ENCODE measurements at regions not wholly inside any gene's neighbourhood (a gene's known extent, or its start where the extent isn't known, plus 50 kb on each side); places are given as distances from the start of the nearest gene placed in this dataset.

DNA sequence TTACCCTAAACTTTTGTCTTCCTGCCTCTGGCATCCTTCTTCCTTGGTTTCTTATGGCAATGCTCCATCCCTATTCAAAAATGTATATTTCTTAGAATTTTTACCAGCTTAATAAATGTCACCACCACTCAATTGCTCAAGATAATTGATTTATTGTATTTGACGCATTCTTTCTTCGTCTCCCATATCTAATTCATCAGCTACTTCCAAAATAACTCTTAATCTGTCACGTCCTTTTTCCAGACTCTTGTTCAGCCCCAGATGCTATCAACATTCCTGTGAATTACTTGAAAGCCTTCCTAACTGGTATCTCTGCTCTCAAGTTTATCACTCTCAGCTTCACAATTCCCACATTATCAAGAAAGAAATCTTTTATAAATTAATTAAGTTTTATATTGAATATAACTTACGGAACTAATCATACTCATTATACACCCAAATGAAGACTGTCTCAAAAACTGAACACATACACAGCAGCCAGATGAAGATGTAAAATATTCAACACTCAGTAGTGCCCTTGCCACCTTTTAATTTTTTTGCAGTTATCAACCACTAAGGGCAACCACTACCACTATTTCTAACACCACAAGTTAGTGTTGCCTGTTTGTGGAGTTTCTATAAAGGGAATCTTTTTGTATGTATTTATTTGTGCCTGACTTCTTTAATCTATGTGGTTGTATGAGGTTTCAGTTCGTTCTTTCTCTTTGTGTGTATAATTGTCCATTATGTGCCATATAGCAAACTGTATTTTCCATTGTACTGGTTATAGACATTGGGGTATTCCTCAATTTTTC is 2295.4 kb downstream of the PCDH9 start:
- no peaks in the 10 kb centered on the region for H3K27me3 Mint-ChIP-seq (ENCODE audit: low read depth)
- H3K27ac Mint-ChIP-seq = no peak overlapping the region
- H3K9me3 Mint-ChIP-seq = peaks cover 5% of the 10 kb centered on the region
- no peaks in the 10 kb centered on the region for H3K4me1 Mint-ChIP-seq (ENCODE audit: low read depth)
- DNase-seq (ENCODE audit: low spot score) = no peak
- no peak overlapping the region for H3K4me3 Mint-ChIP-seq
- no peaks in the 10 kb centered on the region for H3K36me3 Mint-ChIP-seq (ENCODE audit: low read depth)

DNA sequence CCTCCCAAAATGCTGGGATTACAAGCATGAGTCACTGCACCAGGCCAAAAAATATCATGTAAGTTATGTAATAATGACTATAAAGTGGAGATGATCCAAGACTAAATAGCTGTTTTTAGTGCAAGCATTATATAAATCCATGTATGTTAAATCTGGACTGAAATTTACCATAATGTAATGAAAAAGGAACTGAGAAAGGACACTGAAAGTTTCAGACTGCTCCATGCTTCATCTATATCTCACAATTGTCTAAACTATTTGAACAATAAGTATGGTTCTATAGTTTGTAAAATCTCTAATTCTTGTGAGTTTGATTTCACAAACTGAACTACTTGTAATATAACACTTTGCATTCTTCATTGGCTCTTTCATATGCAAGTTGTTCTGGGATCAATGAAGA is 2299.5 kb downstream of the PCDH9 start:
- no peak for DNase-seq (ENCODE audit: low spot score)

DNA sequence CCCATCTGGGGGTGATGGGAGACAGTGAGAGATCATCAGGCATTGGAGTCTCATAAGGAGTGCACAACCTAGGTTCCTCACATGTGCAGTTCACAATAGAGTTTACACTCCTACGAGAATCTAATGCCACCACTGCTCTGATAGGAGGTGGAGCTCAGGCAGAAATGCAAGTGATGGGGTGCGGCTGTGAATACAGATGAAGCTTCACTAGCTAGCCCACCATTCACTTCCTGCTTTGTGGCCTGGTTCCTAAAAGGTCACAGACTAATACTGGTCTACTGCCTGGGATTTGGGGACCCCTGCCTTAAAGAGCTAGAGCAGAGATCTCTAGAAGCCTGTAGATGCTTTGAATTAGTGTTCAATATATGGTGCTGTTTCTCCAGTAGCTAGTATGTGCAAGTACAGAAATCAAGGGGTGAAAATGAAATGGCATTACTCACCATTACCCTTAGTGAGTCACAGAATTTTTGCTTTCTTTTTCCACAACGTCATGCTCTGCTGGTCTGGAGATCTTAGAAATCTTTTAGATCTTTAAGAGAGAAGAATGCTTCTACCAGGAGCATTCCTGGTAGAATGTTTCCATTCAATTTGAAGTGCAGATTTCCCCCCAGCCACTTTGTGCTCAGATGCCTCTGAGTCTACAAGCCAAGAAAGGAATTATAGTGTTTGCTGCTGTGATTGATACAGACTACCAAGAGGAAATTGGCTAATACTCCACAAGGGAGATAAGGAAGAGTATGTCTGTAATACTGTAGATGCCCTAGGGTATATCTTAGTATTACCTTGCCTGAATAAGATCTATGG is 2301.2 kb downstream of the PCDH9 start:
- Mint-ChIP-seq H3K27ac (no peak overlapping the region), H3K4me3 (no peak overlapping the region), H3K9me3 (peaks cover 15% of the 10 kb centered on the region), H3K4me1 (ENCODE audit: low read depth) (no peaks in the 10 kb centered on the region), H3K27me3 (ENCODE audit: low read depth) (no peaks in the 10 kb centered on the region), H3K36me3 (ENCODE audit: low read depth) (no peaks in the 10 kb centered on the region)
- DNase-seq (ENCODE audit: low spot score) = no peak

More for the DNA sequence above, 2299.5 kb downstream of the PCDH9 start:
- Mint-ChIP-seq H3K27me3 (ENCODE audit: low read depth) (no peaks in the 10 kb centered on the region), H3K4me1 (ENCODE audit: low read depth) (no peaks in the 10 kb centered on the region), H3K27ac (no peak overlapping the region), H3K9me3 (peaks cover 19% of the 10 kb centered on the region), H3K36me3 (ENCODE audit: low read depth) (no peaks in the 10 kb centered on the region), H3K4me3 (no peak overlapping the region)

DNA sequence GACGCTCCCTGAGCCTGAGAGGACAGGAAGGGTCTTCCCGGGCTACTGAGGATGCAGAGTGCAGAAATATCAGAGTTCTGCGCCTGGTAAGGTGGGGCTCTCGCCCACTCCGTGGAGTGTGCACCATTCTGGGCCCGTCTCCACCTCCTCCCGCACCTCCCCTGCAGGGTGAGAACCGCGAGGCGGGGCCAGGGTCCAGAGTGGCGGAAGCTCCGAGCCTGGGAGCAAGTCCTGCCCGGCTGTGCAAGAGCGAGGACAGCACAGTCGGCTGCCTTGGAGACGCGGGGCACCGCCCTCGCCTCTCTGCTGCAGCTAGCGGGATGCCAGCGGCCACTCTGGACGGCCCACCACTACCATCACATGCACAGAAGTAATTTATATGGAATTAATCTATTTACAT is 2304.4 kb downstream of the PCDH9 start:
- DNase-seq (ENCODE audit: low spot score) = no peak
- no peaks in the 10 kb centered on the region for H3K4me1 Mint-ChIP-seq (ENCODE audit: low read depth)
- peaks cover 27% of the 10 kb centered on the region for H3K9me3 Mint-ChIP-seq
- no peak overlapping the region for H3K4me3 Mint-ChIP-seq
- no peak overlapping the region for H3K27ac Mint-ChIP-seq
- no peaks in the 10 kb centered on the region for H3K27me3 Mint-ChIP-seq (ENCODE audit: low read depth)
- no peaks in the 10 kb centered on the region for H3K36me3 Mint-ChIP-seq (ENCODE audit: low read depth)

DNA sequence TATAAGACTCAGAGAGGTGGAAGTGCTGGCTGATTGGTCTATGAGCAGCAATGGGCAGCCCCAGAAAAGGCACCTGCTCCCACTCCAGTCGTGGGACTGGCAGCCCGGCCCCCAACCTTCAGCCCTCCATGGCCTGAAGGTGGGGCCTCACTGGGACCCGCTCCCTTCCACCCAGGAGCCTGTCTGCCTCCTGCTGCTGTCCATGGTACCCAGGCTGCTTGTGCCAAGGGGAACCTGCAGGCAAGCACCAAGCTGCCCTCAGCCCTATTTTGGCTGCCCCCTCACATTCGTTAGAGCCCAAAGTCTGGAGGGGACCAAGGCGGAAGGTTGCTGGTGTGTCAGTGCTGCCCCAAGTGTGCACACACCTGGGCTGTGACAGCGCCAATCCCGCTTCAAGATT is 2304.9 kb downstream of the PCDH9 start:
- no peak for DNase-seq (ENCODE audit: low spot score)
- Mint-ChIP-seq H3K9me3 (peaks cover 30% of the 10 kb centered on the region), H3K27ac (no peak overlapping the region), H3K4me3 (no peak overlapping the region), H3K4me1 (ENCODE audit: low read depth) (no peaks in the 10 kb centered on the region), H3K36me3 (ENCODE audit: low read depth) (no peaks in the 10 kb centered on the region), H3K27me3 (ENCODE audit: low read depth) (no peaks in the 10 kb centered on the region)

DNA sequence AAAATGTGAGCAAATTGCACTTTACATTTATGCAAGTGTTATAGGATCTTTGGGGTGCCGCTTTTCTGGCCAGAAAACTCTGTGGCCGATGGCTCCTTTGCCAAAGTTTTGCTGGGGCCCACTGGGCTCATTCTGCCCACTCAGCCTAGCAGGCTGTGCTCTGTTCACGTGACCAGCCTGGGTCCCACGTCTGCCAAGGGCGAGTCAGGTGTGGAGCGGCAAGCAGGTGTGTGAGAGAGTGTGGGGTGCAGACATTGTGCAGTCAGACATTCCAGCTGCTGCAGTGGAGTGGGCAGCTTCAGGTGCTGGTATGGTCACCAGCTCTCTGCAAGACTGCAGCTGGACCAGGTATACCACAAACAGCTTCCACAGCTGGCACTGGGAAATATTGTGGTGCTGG is 2305.7 kb downstream of the PCDH9 start:
- Mint-ChIP-seq H3K36me3 (ENCODE audit: low read depth) (no peaks in the 10 kb centered on the region), H3K27me3 (ENCODE audit: low read depth) (no peaks in the 10 kb centered on the region), H3K4me1 (ENCODE audit: low read depth) (no peaks in the 10 kb centered on the region), H3K4me3 (no peak overlapping the region), H3K9me3 (peaks cover 37% of the 10 kb centered on the region), H3K27ac (no peak overlapping the region)
- DNase-seq (ENCODE audit: low spot score) = no peak

DNA sequence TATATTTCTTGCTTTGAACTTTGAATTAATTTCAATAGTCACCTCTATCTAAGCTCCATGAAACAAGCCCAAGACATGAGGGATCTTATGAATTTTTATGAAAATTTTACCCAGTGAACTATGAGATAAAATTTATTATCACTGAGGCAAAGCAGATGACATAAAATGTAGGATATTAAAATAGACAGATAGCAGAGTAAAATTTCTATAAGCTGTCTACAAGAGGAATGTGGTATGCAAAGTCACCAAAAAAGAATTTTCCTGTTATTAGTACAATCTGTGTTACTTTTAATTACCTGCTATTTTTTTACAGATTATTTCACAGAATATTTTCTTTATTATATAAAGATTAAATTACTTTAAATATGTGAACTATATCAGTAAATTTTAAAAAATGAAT is 2312.6 kb downstream of the PCDH9 start:
- DNase-seq (ENCODE audit: low spot score) = no peak
- peaks cover 40% of the 10 kb centered on the region for H3K9me3 Mint-ChIP-seq
- H3K27me3 Mint-ChIP-seq (ENCODE audit: low read depth) = no peaks in the 10 kb centered on the region
- no peak overlapping the region for H3K27ac Mint-ChIP-seq
- H3K4me3 Mint-ChIP-seq = no peak overlapping the region
- no peaks in the 10 kb centered on the region for H3K4me1 Mint-ChIP-seq (ENCODE audit: low read depth)
- H3K36me3 Mint-ChIP-seq (ENCODE audit: low read depth) = no peaks in the 10 kb centered on the region

DNA sequence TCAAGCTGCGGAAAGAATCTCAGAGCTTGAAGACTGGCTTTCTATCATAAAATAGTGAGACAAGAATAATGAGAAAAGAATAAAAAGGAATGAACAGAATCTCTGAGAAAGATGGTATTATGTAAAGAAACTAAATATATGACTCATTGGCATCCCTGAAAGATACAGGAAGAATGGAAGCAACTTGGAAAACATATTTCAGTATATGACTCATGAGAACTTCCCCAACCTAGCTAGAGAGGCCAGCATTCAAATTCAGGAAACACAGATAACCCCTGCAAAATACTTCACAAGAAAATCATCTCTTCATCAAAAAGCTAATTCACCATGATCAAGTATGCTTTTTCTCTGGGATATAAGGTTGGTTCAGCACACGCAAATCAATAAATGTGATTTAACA is 2318.0 kb downstream of the PCDH9 start:
- H3K4me3 Mint-ChIP-seq = no peak overlapping the region

DNA sequence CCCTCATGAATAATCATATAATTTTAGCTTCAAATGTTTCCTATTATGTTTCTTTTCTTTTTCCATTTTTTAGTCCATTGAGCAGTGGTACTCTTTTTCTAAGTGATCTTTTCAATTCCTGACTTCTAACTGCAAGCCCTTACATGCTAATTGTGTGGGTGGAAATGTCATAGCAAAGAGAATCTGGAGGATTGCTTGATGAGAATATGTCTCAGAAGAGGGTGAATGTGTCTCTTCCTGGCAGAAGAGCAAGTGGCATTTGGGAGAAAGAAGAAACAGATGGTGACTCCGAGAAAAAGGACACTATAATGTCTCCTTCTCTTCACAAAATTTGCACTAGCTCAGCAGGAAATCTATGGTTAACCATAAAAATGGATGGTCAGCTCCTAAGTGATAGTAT is 2320.0 kb downstream of the PCDH9 start:
- Mint-ChIP-seq H3K4me3 (no peak overlapping the region), H3K9me3 (peaks cover 45% of the 10 kb centered on the region), H3K4me1 (ENCODE audit: low read depth) (no peaks in the 10 kb centered on the region), H3K36me3 (ENCODE audit: low read depth) (no peaks in the 10 kb centered on the region), H3K27ac (no peak overlapping the region), H3K27me3 (ENCODE audit: low read depth) (no peaks in the 10 kb centered on the region)
- DNase-seq (ENCODE audit: low spot score) = no peak

More for the DNA sequence above, 2318.0 kb downstream of the PCDH9 start:
- Mint-ChIP-seq H3K36me3 (ENCODE audit: low read depth) (no peaks in the 10 kb centered on the region), H3K4me1 (ENCODE audit: low read depth) (no peaks in the 10 kb centered on the region), H3K27ac (no peak overlapping the region), H3K27me3 (ENCODE audit: low read depth) (no peaks in the 10 kb centered on the region), H3K9me3 (peaks cover 48% of the 10 kb centered on the region)
- DNase-seq (ENCODE audit: low spot score) = no peak

DNA sequence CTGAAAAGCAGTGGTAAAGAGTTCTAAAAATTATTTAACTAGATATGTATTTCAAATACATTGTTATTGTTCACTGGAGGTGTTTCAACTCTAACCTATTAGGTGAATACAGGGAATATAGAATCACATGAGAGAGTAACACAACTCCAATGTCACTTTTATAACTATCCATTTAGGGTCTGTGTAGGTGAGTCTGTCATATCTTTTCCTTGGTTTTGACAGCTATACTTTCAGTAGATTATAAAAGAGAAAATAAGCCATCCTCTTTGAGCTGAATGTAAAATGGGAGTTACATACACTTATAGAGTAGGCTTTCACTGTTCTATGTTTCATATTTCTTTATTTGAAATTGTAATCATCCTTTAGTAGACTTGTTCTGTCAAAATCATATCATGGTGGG is 2321.0 kb downstream of the PCDH9 start:
- H3K4me3 Mint-ChIP-seq = no peak overlapping the region
- peaks cover 47% of the 10 kb centered on the region for H3K9me3 Mint-ChIP-seq

DNA sequence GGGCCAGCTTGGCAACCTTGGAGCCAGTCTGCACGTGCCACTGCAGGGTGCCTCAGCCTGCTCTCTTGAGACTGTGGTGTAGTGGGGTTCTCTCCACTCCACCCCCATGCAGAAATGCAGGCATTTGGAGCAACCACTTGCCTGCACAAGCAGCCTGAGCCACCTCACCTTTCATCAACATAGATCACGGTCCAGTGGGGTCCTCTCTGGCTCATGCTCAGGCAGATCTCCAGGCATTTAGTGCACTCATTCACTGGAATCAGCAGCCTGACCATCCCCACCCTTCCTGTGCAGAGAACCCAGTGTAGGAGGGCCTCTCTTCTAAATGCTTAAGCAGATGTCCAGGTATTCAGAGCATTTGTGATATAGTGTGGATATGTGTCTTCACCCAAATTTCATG is 2330.1 kb downstream of the PCDH9 start:
- Mint-ChIP-seq H3K36me3 (ENCODE audit: low read depth) (no peaks in the 10 kb centered on the region), H3K27me3 (ENCODE audit: low read depth) (no peaks in the 10 kb centered on the region), H3K4me3 (no peak overlapping the region), H3K9me3 (peaks cover 56% of the 10 kb centered on the region), H3K4me1 (ENCODE audit: low read depth) (no peaks in the 10 kb centered on the region), H3K27ac (no peak overlapping the region)
- DNase-seq (ENCODE audit: low spot score) = no peak

More for the DNA sequence above, 2321.0 kb downstream of the PCDH9 start:
- H3K4me1 Mint-ChIP-seq (ENCODE audit: low read depth) = no peaks in the 10 kb centered on the region
- no peaks in the 10 kb centered on the region for H3K27me3 Mint-ChIP-seq (ENCODE audit: low read depth)
- H3K36me3 Mint-ChIP-seq (ENCODE audit: low read depth) = no peaks in the 10 kb centered on the region
- DNase-seq (ENCODE audit: low spot score) = no peak
- no peak overlapping the region for H3K27ac Mint-ChIP-seq

DNA sequence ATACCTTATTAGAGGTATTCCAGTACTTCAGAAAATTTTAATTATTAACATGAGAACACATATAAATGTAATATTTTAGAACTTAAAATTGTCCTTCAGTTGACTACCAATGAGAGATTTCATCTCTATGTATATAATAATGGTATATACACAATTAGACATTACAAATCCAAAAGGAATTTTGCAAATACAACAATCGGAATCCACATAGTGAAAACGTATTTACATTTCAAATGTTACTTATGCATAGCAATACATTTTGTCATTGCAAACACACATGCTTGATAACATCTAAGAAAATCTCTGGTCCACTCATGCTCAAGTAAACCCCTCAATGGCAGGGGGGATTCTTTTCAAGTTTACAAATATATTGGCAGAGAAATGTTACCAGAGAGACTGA is 2345.2 kb downstream of the PCDH9 start:
- H3K27ac Mint-ChIP-seq = no peak overlapping the region
- no peak for DNase-seq (ENCODE audit: low spot score)
- H3K9me3 Mint-ChIP-seq = peaks cover 39% of the 10 kb centered on the region
- no peaks in the 10 kb centered on the region for H3K36me3 Mint-ChIP-seq (ENCODE audit: low read depth)
- no peak overlapping the region for H3K4me3 Mint-ChIP-seq
- no peaks in the 10 kb centered on the region for H3K4me1 Mint-ChIP-seq (ENCODE audit: low read depth)
- H3K27me3 Mint-ChIP-seq (ENCODE audit: low read depth) = no peaks in the 10 kb centered on the region

DNA sequence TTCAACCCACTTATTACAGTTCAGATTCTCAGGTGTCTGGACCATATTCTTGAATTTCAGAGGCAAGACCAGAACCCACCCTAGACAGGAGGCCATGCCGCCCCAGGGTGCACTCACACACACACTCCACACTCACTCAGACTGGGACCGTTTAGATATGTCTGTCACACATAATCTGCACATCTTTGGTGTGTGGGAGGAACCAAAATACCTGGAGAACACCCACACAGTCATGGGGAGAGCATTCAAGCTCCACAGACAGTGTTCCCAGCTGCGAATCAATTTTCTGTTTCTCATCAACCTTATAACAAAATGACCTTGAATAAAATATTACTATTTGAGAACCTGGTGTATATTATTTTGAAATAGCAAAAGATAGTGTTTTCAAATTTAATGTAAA is 2353.0 kb downstream of the PCDH9 start:
- H3K36me3 Mint-ChIP-seq (ENCODE audit: low read depth) = no peaks in the 10 kb centered on the region
- H3K4me3 Mint-ChIP-seq = no peak overlapping the region
- no peaks in the 10 kb centered on the region for H3K4me1 Mint-ChIP-seq (ENCODE audit: low read depth)
- no peak overlapping the region for H3K27ac Mint-ChIP-seq
- no peaks in the 10 kb centered on the region for H3K27me3 Mint-ChIP-seq (ENCODE audit: low read depth)
- peaks cover 16% of the 10 kb centered on the region for H3K9me3 Mint-ChIP-seq
- DNase-seq (ENCODE audit: low spot score) = no peak

DNA sequence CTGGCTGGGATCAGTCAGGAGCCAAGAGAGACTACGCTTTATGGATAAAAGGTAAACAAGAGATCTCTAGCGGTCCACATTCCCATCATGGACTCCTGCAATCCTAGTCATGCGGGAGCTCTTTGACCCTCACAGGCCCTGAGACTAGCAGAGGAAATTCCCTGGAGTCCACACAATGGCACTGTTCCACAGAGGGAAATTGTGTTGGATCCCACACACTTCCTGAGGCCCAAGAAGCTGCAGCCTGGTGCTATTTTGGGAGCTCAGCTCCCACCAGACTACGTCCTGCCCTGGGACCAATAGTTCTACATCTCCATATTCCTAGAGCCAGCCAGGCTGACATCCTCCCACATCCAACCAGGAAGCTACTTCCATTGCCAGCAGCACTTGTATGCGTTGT is 2358.4 kb downstream of the PCDH9 start:
- Mint-ChIP-seq H3K4me1 (ENCODE audit: low read depth) (no peaks in the 10 kb centered on the region), H3K4me3 (no peak overlapping the region), H3K27me3 (ENCODE audit: low read depth) (no peaks in the 10 kb centered on the region), H3K9me3 (peaks cover 21% of the 10 kb centered on the region), H3K27ac (no peak overlapping the region), H3K36me3 (ENCODE audit: low read depth) (no peaks in the 10 kb centered on the region)
- no peak for DNase-seq (ENCODE audit: low spot score)
